Body of pancreas (tissue), 4 donors: ENCODE measurements at regions not wholly inside any gene's neighbourhood (a gene's known extent, or its start where the extent isn't known, plus 50 kb on each side); places are given as distances from the start of the nearest gene placed in this dataset.

ENCODE experiments used
- ATAC-seq: fragments of 150-250 bp; one replicate; pipeline ENCODE4 v1.9.1; 2016
- DNase-seq, 4 donors: peaks; one replicate each; pipeline ENCODE4 v3.0.0-alpha.2; 2019
- H3K27ac ChIP-seq, 4 donors: fragments of 200-600 bp; sonication (generic); 1 replicate in 3 of 4; 2 replicates in 1 of 4; pipeline versions ENCODE4 v1.5.1 to v1.6.1; 2016 to 2019; ENCODE audit warnings: mild to moderate bottlenecking in 1 of 4, mixed read lengths in 1 of 4, moderate library complexity in 1 of 4
- H3K27me3 ChIP-seq, 2 donors: fragments of 200-600 bp; sonication (generic); one replicate each; pipeline ENCODE4 v1.6.0; 2016; ENCODE audit warnings: mild to moderate bottlenecking in 1 of 2
- H3K36me3 ChIP-seq, 2 donors: fragments of 200-600 bp; sonication (generic); replicated peaks in 1 of 2; 2 replicates each; pipeline ENCODE4 v1.5.1; 2016; ENCODE audit warnings: low read depth in 2 of 2; ENCODE audit not compliant: insufficient read depth in 1 of 2
- H3K4me1 ChIP-seq: fragments of 200-600 bp; sonication (generic); one replicate; pipeline ENCODE4 v1.6.0; 2016
- H3K4me3 ChIP-seq, 2 donors: fragments of 200-600 bp; sonication (generic); 1 replicate in 1 of 2; 2 replicates in 1 of 2; pipeline ENCODE4 v1.5.1; 2016 to 2019
- H3K9me3 ChIP-seq, 3 donors: fragments of 200-600 bp; sonication (generic); 1 replicate in 2 of 3; 2 replicates in 1 of 3; pipeline ENCODE4 v1.5.1; 2016
- POLR2A ChIP-seq, 3 donors: fragments of 450-650 bp; IDR thresholded peaks; one replicate each; pipeline ENCODE4 v1.6.1; 2016; ENCODE audit warnings: antibody characterized with exemption in 3 of 3, mild to moderate bottlenecking in 2 of 3
- WGBS, 2 donors: methylation state at CpG; one replicate each; pipeline ENCODE4 v1.1.5; 2017; 5-methylcytosine and 5-hydroxymethylcytosine counted together
- intact Hi-C: fragments of 100-400 bp; cut with DNase I; formaldehyde crosslinking; loops from one replicate; pipeline ENCODE4 v1.15.1; 2023
- TF ChIP-seq, protein P1 (sequence below), 7 experiments: fragments of 450-650 bp in 4 of 7; fragments of 200-600 bp in 3 of 7; sonication (generic) in 3 of 7; IDR thresholded peaks; one replicate each; pipeline ENCODE4 v1.5.1; 2016 to 2019; ENCODE audit warnings: antibody characterized with exemption in 7 of 7

DNA sequence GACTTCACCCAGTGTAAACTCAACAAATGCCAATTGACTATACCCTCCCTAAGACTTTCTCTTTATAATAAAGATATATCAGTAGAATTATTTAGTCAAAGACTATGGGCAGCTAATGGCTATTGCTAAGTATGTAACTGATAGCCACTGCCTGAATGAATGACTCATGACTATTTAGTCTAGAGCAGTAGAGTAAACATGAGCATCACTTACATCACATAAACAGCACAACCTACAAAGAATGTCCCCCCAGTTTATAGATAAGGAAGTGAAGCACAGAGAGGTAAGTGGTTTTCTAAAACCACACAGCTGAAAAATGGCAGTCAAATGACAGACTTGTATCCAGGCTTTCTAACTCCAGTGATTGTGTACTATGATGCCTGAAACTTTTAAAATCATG lies 507.0 kb downstream of the PPARGC1A start:
- intact Hi-C loops: no loop called here

DNA sequence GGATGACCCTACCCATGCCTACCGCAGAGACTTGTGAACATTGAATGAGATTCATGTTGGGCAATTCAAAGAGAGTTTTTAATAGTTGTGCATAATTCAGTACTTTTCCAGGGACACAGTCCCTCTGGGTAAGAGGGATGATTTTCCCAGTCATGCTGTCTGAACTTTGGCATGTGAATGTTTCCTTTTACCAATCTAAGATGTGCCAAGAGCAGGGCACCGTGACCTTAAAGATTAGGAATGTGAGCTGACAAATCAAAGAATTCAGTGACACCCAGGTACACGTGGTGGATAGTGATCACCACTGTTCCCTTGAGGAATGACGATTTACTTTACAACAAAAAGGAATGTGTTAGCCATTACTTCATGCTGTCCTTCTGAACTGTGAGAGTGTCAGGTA lies 515.6 kb downstream of the PPARGC1A start:
- no peak for DNase-seq
- Histone ChIP-seq H3K4me3 (no peak overlapping the region), H3K27ac (no peak overlapping the region), H3K4me1 (peaks cover 14% of the 10 kb centered on the region), H3K9me3 (no peaks in the 10 kb centered on the region), H3K27me3 (no peaks in the 10 kb centered on the region), H3K36me3 (no peaks in the 10 kb centered on the region)
- intact Hi-C loops: no loop called here
- peak; percentile 60 for ATAC-seq
- WGBS, 2 donors: 26 to 36% methylated on average over 4 of the region's 4 CpGs
- TF ChIP-seq POLR2A (IDR thresholded peaks at IDR 0.05): no peak
- TF ChIP-seq, protein P1, sequence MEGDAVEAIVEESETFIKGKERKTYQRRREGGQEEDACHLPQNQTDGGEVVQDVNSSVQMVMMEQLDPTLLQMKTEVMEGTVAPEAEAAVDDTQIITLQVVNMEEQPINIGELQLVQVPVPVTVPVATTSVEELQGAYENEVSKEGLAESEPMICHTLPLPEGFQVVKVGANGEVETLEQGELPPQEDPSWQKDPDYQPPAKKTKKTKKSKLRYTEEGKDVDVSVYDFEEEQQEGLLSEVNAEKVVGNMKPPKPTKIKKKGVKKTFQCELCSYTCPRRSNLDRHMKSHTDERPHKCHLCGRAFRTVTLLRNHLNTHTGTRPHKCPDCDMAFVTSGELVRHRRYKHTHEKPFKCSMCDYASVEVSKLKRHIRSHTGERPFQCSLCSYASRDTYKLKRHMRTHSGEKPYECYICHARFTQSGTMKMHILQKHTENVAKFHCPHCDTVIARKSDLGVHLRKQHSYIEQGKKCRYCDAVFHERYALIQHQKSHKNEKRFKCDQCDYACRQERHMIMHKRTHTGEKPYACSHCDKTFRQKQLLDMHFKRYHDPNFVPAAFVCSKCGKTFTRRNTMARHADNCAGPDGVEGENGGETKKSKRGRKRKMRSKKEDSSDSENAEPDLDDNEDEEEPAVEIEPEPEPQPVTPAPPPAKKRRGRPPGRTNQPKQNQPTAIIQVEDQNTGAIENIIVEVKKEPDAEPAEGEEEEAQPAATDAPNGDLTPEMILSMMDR (IDR thresholded peaks at IDR 0.05): no peak

More for the DNA sequence above, 507.0 kb downstream of the PPARGC1A start:
- Histone ChIP-seq H3K27ac (no peak overlapping the region), H3K36me3 (no peaks in the 10 kb centered on the region), H3K9me3 (no peaks in the 10 kb centered on the region), H3K4me1 (no peaks in the 10 kb centered on the region), H3K27me3 (no peaks in the 10 kb centered on the region), H3K4me3 (no peak overlapping the region)
- ATAC-seq (no peak), DNase-seq (no peak)
- no peak for TF ChIP-seq POLR2A (IDR thresholded peaks at IDR 0.05)
- TF ChIP-seq, protein P1 (IDR thresholded peaks at IDR 0.05): no peak

DNA sequence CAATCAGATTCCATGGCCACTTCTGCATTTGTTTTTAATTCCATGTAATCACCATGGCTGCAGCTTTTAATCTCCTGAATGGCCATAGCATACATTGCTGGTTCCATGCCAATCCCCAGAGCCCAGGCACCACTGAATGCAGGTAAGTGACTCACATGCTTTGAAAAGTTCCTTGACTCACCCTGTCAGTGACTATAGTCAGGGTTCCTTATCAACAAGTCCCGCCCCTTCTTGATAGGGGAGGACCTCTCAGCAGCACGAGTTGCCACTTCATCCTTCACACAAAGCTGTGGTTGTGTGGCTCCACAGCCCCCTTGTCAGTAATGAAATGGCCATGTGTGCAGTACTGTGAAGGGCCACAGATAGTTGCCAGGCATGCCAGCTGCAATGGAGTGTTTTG lies 516.6 kb downstream of the PPARGC1A start:
- Histone ChIP-seq H3K27me3 (no peaks in the 10 kb centered on the region), H3K4me3 (no peak overlapping the region), H3K9me3 (no peaks in the 10 kb centered on the region), H3K4me1 (peaks cover 14% of the 10 kb centered on the region), H3K36me3 (no peaks in the 10 kb centered on the region), H3K27ac (no peak overlapping the region)
- ATAC-seq (peak; percentile 93), DNase-seq (peak; percentile 42 to 84 (median 58))
- intact Hi-C loops: no loop called here
- WGBS, 2 donors: 6 to 12% methylated on average over 2 of the region's 2 CpGs
- TF ChIP-seq, protein P1 (IDR thresholded peaks at IDR 0.05): no peak
- no peak for TF ChIP-seq POLR2A (IDR thresholded peaks at IDR 0.05)

DNA sequence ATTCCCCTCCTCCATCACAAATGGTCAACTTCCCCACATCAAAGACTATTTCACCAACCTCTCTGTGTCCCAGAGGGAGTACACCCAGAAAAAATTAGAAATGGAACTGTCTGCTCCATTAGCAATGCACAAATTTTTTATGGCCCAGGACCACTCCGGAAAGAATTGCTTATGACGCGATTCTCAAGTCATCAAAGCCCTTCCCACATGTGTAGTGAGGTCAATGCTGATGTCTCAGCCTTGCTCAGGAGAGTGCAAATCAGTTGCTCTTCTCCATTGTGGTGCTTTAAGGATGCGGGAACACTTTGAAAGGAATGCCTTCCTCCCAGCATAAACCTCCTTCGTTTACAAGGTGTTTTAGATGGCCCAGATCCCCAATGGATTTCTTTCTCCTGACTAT lies 518.3 kb downstream of the PPARGC1A start:
- TF ChIP-seq, protein P1 (IDR thresholded peaks at IDR 0.05): no peak
- TF ChIP-seq POLR2A (IDR thresholded peaks at IDR 0.05): no peak
- Histone ChIP-seq H3K27ac (no peak overlapping the region), H3K4me1 (peaks cover 14% of the 10 kb centered on the region), H3K36me3 (no peaks in the 10 kb centered on the region), H3K27me3 (no peaks in the 10 kb centered on the region), H3K9me3 (no peaks in the 10 kb centered on the region), H3K4me3 (no peak overlapping the region)
- intact Hi-C loops: no loop called here
- WGBS, 2 donors: 77 to 84% methylated on average over 5 of the region's 5 CpGs
- ATAC-seq (no peak), DNase-seq (no peak)

DNA sequence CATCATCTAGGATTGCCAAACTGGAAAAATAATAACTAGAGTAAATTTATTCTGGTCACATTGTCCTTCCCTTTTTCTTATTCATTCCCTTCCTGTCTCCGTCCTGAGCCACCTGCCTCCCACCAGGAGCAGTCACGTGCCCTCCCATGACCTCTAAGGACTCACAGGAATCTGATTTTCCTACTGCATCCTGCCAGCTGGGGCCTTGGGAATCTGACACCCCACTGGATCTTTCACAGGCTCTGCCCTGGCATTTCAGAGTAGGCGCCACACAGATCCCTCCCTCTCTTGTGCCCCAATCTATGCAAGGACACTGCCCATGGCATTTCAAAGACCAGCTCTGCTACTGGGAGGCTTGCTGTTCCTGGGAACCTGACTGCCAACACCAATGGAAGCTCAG lies 520.5 kb downstream of the PPARGC1A start:
- H3K27ac ChIP-seq: no peak overlapping the region
- H3K27me3 ChIP-seq: no peaks in the 10 kb centered on the region
- TF ChIP-seq POLR2A (IDR thresholded peaks at IDR 0.05): no peak
- WGBS, 2 donors: 58 to 61% methylated on average over 3 of the region's 3 CpGs
- ATAC-seq: no peak
- H3K4me3 ChIP-seq: no peak overlapping the region
- no peaks in the 10 kb centered on the region for H3K9me3 ChIP-seq
- H3K36me3 ChIP-seq: no peaks in the 10 kb centered on the region
- intact Hi-C loops: no loop called here
- DNase-seq: no peak
- H3K4me1 ChIP-seq: peaks cover 14% of the 10 kb centered on the region
